GM12891 (cell line): ENCODE measurements at regions not wholly inside any gene's neighbourhood (a gene's known extent, or its start where the extent isn't known, plus 50 kb on each side); places are given as distances from the start of the nearest gene placed in this dataset.

Experiments used
- PAX5 ChIP-seq: IDR thresholded peaks from 2 replicates; pipeline ENCODE4 v1.6.1; 2011; ENCODE audit warnings: low read length, moderate library complexity, mild to moderate bottlenecking; ENCODE audit not compliant: insufficient read depth, severe bottlenecking
- POLR2A ChIP-seq: IDR thresholded peaks from 2 replicates; pipeline ENCODE4 v1.6.1; 2011; ENCODE audit warnings: low read depth, low read length, control low read depth
- POLR2AphosphoS5 ChIP-seq: IDR thresholded peaks from 2 replicates; pipeline ENCODE4 v1.6.1; 2011; ENCODE audit warnings: low read depth, low read length, control low read depth
- POU2F2 ChIP-seq: IDR thresholded peaks from 2 replicates; pipeline ENCODE4 v1.6.1; 2011; ENCODE audit warnings: low read depth, mild to moderate bottlenecking, control low read depth, low read length, moderate library complexity
- SPI1 ChIP-seq: IDR thresholded peaks from 2 replicates; pipeline ENCODE4 v1.6.1; 2011; ENCODE audit warnings: low read depth, low read length, control low read depth
- TAF1 ChIP-seq: IDR thresholded peaks from 2 replicates; pipeline ENCODE4 v1.6.1; 2011; ENCODE audit warnings: low read depth, low read length, control low read depth

DNA sequence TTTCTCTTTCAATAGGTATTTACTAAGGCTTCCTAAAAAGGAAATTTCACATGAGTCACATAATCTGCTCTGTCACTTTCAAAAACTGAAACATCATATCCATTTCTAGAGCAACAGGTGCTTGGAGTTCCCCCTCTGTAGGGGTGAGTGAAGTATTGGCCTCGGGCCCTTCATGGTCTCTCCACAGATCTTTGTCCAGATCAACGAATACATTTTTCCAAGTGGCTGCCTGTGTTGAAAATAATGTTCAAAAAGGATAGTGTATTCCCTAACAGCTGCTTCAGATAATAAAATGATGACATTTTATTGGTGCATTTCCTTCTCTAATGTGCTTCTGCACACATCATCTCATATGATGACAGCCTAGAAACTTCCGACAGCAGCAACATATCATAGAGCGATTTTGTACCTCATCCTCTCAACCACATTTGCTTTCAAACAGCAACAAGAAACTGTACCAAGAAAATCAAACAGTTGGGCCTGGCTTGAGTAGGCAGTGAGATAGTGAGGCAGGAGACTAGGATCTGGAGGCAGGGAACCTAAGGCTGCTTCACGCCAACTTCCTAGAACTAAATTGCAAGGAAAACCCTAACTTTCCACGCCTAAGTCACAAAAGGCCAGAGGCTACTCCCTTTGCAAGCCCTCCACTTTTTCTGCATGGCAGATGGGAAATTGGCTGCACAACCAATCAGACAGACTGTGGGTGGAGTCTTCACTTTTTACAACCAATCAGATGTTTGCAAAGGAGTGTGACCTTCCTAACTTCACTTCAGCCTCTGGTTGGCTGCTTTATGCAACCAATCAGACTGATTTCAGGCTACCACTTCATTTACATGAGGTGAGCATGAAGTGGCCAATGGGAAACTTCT is 340.2 kb downstream of the LRRC3B start:
- TF ChIP-seq POLR2A: no peak
- TF ChIP-seq POLR2AphosphoS5: no peak
- TF ChIP-seq SPI1: no peak
- TF ChIP-seq PAX5: no peak
- TF ChIP-seq POU2F2: no peak
- TF ChIP-seq TAF1: no peak
